Body of pancreas (tissue), 4 donors: ENCODE measurements at regions not wholly inside any gene's neighbourhood (a gene's known extent, or its start where the extent isn't known, plus 50 kb on each side); places are given as distances from the start of the nearest gene placed in this dataset.

ENCODE experiments used
- CTCF ChIP-seq, 7 experiments: fragments of 450-650 bp in 4 of 7; fragments of 200-600 bp in 3 of 7; sonication (generic) in 3 of 7; IDR thresholded peaks; one replicate each; pipeline ENCODE4 v1.5.1; 2016 to 2019; ENCODE audit warnings: antibody characterized with exemption in 7 of 7
- POLR2A ChIP-seq, 3 donors: fragments of 450-650 bp; IDR thresholded peaks; one replicate each; pipeline ENCODE4 v1.6.1; 2016; ENCODE audit warnings: antibody characterized with exemption in 3 of 3, mild to moderate bottlenecking in 2 of 3

- TF ChIP-seq CTCF (IDR thresholded peaks at IDR 0.05) (no peak), POLR2A (IDR thresholded peaks at IDR 0.05) (no peak)
Measured at GRCh38 chr1:71294178-71294577, 213.3 kb upstream of the ZRANB2 start.
